NCI-H2171 treated with DMSO at 0.1 percent for 48 hours (cell line): ENCODE measurements at regions not wholly inside any gene's neighbourhood (a gene's known extent, or its start where the extent isn't known, plus 50 kb on each side); places are given as distances from the start of the nearest gene placed in this dataset.
A peak's percentile ranks its signal among the peaks of the same experiment; 100 is the strongest.
"Not testable (repeated sequence)": the region's sequence is repeated elsewhere in the genome, so short reads cannot be mapped to it uniquely, and the experiment has no call there.

Experiments used
- DNase-seq: peaks from one replicate; lab custom pipeline; 2025; lab: John Stamatoyannopoulos, UW

DNA sequence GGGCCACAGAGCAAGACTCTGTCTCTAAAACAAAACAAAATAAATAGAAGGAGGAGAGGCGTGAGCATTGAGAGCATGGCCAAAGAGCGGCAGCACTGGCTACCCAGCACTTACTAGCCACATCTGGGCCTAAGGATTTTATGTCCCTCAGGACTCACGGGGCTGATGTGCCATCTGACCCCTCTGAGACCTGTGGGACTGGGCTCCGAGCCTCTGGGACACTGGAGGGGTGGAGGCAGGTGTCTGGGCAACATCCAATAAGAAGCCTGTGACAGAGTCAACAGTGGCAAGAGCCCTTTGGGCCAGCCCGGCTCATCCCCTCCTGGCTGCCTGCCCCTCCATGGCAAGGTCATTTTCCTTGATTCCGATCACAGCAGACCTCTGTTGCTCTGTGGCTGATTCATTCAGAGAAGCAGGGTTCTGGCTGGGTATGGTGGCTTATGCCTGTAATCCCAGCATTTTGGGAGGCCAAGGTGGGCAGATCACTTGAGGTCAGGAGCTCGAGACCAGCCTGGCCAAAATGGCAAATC lies 60.7 kb downstream of the RRM2 start:
- no peak for DNase-seq

DNA sequence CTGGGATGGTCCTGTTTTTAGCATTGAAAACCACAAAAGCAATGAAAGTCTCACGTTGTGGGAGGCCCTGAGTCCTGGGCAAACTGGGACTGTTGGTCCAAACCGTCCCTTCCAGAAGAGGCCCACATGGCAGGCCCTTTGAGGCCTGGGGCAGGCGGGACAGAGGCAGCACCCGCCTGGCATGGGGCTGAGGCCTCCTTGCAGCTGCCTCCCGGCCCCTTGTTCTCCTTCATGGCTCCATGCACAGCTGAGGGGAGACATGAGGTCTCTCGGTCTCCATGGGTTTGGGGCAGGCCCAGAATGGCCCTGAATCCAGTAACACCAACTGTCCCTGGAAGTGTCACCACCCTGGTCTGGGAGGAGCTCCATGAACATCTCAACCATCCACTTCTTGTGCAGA lies 61.9 kb downstream of the RRM2 start:
- DNase-seq, result no peak

DNA sequence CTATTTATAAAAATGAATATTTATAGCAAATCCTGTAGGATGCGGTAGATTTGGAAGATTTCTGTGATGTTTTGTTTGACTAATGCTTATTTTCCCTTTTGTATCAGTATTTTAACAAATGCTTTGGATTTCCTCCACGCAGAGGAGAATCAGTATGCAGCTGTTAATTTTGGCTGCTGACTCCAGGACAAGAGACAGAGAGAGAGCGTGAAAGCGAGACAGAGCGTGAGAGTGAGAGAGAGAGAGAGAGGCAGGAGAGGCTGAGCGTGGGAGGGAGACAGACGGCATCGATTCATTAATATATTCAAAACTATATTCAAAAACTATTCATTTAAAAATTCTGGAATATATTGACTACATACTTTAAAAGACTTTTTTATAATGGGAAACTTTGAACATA lies 62.5 kb downstream of the RRM2 start:
- DNase-seq, result no peak

DNA sequence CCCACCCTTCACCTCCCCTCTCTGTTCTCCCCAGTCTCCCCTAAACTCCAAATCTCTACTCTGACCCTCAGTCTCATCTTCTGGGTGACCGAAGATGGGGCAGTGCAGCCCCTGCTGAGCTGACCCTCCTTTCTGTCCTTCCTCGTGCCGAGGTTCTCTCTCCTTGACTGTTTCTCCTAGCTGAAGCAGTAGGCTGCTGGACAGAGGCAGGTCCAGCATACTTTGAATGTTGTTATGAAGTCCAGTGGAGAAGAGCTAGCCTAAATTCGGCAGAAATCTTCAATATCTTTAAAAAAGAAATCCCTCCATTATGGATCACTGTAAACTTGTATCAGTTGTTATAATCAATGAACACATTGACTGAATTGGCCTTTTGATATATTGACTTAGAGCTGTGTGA lies 63.2 kb downstream of the RRM2 start:
- DNase-seq, result no peak

DNA sequence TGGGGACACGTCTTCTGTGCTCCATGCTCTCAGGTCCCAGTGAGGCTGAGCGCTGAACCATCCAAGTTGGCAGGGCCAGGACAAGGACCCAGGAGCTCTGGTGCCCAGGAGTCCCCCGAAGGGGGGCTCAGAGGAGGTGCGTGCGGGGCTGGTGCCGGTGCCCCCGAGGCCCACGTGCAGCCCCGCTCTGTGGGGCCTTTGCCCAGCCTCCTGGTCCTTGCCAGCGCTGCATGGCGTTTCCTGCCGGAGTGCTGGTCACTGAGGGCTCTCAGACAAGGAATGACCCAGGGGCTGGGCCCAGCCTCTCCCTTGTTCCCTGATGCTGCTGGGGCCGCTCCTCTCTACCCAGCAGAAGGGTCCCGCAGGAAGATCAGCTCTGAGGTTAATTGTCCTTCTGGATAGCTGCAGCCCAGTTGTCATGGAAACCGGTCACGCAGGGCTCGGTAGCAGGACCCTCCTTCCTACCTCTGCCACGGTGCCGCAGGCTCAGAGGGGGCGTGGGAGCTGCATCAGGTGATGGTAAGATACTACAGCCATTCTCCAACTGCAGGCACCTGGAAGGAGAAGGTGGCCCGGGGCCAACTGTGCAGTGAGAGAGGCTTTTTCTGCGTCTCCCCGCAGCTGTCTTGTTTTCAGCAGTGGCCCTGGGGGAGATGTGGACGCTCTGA lies 64.5 kb downstream of the RRM2 start:
- peak; percentile 18 for DNase-seq

DNA sequence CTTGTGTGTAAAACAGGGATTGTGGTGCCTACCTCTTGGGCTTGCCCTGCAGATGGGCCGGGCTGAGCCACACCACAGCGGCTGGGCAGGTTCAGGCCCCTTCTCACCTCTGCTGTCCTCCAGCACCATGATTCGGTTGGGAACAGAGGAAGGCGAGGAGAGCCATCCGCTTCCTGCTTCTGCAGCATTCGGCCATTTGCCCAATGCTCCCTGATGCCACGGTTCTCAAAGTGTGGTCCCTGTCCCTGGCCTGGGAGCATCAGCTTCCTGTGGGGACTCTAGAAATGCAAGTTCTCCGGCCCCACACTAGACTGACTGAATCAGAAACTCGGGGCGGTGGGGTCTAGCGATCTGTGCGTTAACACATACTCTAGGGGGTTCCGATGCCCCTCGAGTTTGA lies 65.1 kb downstream of the RRM2 start:
- no peak for DNase-seq

DNA sequence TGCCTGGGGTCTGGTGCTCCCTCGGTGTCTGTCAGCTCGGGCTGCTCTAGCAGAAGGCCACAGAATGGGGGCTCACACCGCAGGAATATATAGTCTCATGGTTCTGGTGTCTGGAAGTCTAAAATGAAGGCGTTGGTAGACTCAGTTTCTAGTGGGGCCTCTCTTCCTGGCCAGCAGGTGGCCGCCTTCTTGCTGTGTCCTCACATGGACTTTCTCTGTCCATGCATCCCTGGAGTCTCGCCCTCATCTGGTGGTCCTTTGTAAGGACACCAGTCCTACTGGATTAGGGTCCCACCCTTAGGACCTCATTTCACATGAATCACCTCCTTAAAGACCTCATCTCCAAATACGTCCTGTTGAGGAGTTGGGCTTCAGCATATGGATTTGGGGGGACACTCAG lies 65.7 kb downstream of the RRM2 start:
- no peak for DNase-seq

DNA sequence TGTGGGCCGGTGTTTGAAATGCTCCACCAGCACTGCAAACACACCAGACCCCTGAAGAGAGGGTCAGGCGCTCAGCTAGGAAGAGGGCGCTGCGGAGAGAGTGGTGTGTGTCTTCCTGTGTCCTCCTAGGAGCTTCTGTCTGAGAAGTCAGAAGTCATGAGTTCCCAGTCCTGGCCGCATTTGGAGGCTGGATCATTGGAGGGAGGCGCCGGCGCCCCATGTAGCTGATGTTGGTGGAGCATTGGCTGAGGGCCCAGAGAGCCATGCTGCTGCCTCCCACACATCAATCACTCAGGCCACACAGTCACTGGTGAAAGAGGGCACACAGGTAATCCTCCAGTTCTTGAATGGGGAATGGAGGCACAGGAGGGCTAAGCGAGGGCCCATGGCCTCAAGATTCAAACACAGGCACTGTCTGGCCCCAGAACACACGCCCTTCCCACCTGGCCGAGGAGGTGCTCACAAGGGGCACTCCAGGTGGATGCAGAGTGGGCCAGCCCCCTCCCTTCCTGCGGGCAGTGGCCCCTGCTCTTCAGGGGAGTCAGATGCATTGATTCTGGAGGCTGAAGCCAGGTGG lies 66.3 kb downstream of the RRM2 start:
- no peak for DNase-seq

DNA sequence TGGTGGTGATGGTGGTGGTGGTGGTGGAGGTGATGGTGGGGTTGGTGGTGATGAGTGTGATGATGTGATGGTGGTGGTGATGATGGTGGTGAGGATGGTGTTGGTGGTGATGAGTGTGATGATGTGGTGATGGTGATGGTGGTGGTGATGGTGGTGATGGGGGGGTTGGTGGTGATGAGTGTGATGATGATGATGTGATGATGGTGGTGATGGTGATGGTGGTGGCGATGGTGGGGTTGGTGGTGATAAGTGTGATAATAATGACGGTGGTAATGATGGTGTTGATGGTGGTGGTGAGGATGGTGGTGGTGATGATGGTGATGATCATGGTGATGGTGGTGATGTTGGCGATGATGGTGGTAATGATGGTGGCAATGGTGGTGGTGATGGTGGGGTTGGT lies 67.7 kb downstream of the RRM2 start:
- DNase-seq, result no peak

DNA sequence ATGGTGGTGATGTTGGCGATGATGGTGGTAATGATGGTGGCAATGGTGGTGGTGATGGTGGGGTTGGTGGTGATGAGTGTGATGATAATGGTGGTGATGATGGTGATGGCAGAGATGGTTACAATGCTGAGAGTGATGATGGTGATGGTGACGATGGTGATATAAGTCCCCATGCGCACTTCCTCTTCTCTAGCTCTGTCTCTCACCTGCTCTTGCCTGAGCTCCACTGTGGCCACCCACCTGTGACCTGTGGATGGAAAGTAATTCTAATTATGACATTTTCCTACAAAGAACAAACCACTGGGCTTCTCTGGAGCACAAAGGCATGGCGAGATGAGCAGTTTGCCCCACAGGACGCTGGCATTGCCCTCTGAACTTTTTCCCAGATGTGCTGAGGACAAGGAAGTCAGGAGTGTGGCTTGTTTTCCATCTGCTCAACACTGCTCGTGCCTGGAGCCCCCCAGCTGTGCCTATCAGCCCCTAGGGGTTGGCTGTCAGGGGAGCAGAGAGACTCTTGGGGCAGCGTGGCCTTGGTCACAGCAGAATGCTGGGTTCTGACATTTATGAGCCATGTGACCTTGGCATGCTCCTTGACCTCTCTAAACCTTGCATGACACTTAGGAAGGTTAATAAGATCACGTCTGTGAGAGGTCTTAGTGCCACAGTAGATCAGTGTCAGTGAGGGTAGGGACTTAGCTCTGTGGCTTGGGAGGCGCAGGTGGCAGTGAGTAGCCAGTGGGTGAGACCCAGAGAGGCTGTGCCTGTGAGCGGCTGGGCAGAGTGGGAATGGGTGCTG lies 68.4 kb downstream of the RRM2 start:
- no peak for DNase-seq

DNA sequence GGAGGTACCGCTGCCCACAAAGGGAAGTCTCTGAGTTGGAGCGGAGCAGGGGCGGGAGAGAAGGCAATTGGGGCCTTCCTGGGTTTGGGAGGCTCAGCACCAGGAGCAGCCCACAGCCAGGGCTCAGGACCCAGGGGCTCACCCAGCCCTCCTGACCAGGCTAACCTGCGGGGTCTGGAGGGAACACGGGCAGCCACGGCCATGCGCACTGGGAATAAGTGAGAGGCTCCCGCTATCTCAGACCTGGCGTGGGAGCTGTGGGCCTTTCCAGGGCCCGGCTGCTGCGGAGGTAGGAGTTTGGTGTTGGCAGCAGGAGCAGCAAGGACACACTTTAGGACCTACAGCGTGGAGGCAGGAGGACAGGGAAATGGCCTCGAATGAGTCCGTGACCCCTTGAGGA lies 69.0 kb downstream of the RRM2 start:
- DNase-seq, result no peak

DNA sequence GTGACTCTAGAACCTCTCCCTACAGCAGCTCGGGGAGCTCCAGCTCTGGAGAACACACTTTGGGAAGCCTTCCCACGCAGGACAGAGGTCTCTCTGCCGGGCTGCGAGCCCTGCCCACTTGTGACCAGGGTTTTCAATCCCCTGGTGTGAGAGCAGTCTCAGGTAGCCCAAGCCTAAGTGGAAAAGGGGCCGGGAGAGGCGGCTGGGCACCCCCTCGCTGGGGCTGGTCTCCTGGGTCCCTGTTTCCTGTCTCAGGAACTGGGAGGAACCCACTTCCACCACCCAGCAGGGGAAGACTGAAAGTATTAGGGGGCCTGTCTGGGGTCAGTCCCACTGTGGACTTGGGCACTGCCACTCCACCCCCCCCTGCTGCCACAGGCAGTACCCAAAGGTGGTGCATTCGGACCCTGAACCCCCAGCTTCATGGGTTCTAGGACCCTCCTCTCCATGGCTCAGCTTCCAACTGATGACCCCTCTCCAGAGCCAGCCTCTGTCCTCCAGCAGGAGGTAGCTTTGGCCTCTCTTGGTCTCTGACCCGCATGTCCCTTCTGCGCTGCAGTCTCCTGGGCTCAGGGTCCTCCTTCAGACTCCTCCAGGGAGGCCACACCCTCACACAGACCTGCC lies 70.0 kb downstream of the RRM2 start:
- no peak for DNase-seq

DNA sequence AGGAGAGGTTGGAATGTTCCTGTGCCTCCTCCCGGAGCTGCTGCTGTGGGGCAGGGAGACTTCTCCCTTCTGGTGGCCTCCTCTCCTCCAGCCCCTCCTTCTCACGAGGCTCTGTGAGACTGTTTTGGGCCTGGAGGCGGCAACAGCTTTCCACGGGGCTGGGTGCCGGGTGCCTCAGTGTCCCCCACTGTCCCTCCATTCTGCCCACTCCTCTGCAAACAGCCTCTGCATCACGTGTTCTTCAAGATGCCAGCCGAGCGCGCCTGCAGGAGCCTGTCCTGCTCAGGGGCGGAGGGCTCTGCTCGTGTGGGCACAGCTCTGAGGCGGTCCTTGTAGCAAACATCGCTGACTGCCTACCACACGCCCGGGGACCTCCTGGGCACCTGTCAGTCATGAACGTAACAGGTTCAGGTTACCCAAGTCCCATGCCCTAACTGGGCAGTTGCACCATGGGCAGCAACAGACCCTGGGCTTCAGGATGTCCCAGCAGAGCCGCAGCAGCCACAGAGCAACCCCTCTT lies 70.8 kb downstream of the RRM2 start:
- DNase-seq, result no peak

DNA sequence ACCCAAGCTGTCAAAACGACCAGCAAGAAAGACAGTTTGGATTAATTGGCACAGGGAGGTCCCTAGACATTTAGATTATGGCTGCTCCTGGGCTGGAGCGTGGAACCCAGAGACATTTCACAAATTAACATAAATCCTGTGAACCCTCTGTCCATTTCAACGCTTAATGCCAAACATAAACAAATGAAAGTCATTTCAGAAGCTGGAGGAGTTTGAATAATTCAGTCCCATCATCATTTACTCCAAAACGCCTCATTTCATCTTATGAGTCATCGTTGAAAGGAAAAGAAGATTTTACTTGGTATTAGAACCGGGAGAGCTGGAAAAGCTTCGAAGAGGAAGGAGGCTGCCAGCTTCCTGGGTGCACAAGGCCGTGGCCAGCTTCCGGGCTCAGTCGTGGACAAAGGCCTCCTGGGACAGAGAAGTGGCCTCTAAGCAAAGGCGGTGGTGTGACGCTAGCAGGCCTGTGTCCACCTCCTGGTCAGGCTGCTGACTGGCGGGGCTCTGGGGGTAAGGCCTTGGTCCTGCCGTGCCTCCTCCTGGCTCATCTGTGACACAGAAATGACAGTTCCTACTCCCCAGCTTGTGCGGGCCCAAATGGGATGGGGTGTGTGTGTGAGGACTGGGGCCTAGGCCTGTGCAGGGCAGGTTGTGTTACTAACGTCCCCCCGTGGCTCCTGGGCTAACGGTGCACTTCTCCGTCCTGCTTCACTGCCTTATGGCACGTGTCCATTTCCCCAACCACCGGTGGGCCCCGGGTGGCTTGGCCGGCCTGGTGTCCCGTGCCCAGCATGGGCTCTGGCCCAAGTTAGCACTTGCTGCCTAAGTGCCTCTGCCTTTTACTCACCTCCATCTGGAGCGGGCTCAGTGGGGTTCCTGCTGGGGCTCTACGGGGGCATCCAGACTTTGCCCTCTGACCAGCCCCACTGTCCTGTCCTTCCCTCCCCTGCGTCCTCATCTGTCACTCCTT lies 71.6 kb downstream of the RRM2 start:
- no peak for DNase-seq

DNA sequence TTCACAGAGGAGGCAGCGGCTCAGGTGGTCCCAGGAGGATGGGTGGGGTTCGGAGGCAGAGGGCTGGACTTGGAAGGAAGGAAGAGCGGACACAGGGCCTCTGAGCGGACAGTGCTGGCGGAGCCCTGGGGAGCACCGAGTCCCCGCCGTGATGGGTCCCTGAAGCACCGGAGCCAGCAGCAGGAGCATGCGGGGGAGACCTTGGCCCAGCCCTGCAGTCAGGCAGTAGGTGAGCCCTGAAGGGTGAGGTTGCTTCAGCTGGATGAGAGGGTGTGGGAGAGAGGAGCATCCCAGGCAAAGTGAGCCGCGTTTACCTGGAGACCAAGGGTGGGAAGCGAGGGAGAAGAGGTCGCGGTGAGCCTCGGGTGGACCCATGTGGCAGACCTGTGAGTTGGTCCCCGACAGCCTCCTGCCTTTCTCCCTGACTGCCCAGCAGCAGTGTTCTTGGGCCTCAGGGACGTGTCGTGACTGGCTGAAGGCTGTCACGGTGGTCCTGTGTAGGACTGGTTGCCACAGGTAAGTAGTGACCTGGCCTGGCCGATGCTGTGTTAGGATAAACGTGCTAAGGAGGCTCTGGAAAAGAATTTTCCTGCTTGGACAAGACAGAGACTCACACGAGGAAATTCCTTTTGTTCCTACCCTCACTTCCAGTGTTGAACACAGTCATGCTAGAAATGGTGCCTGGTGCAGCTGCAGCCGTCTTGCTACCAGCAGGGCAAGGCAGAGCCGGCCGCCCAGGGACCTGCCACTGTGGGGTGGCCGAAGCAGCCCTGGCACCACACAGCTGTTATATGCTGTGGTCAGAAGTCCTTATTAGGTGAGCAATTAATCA lies 73.0 kb downstream of the RRM2 start:
- no peak for DNase-seq

DNA sequence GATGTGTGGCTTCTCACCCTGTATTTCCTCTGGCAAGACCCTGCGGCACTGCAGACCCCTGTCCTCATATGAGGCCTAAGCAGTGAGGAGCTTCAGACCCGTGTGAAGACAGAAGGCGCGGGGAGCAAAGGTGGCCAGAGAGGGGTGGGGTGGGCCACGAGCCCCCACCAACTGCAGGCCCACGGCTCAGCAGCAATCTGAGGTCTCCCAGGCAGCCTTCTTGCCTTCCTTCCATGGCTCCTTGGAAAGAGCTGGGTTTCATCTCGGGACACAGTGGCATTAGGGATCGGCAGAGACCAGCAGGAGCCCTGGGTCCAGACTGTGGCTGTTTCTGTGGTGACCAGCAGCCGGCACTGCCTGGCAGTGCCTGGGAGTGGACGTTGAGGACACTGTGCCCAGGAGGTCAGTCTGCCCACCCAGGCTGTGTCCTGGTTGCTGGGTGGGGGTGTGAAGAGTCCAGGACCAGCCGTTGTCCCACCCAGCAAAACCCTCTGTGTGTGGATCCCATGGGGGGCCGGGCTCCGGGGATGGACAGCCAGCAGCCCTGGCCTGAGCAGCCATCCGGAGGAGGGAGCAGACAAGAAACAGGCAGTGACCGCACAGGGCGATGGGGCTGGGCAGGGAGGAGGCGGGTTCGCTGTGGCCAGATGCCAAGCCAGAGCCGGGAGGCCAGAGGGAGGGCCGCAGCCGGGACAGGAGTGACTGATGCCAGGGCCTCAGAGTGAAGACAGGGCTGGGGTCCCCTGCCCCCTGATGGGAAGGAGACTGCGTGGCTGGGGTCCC lies 73.8 kb downstream of the RRM2 start:
- DNase-seq, result no peak

DNA sequence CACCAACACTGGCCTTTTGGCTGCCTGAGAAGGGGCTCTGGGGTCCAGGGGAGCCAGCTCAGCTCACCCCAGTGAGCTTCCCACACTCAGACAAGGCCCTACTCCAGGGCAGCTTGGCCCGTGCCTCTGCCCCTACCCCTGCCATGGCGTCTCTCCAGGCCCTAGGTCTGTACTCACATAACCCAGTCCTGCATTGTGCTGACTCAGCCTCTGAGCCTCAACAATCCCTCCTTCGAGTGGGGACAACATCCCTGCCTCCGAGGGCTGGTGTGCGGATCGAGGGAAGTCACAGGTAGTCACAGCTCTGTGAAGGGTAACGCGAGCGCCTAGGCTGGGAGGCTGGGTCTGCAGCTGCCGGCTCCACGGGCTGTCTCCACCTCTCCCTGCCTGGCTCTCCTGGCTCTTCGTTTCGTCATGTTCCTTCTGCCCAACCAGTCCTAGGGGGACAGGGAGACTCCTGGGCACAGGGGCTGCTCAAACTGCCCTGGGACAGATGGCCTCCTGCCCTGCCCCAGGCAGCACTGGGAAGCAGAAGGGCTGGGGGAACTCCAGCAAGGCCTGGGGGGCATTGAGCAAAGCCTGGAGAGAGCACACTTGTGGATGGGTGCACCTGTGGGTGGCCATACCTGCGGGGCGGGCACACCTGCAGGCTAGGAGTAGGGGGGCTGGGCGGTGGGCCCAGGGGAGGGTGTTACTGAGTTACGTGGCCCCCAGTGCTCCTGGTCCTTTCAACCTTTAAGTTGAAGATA lies 74.6 kb downstream of the RRM2 start:
- DNase-seq, result no peak

DNA sequence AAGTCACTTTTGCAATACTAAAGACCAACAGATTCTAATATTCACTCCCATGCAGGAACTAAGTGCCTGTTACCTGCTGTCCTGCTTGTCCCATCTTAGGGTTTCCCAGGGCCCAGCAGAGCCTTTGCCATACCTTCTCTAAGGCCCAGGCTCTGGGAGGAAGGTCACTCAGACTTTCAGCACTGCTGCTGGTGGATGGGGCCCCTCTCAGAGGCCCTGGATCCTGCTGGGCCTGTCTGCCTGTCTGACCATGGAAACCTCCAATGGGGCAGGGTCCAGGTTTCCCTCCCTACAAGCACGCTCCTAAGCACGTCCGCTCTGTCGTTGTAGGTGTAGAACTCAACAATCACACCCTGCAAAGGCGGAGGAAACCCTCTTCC lies 75.1 kb downstream of the RRM2 start:
- no peak for DNase-seq

DNA sequence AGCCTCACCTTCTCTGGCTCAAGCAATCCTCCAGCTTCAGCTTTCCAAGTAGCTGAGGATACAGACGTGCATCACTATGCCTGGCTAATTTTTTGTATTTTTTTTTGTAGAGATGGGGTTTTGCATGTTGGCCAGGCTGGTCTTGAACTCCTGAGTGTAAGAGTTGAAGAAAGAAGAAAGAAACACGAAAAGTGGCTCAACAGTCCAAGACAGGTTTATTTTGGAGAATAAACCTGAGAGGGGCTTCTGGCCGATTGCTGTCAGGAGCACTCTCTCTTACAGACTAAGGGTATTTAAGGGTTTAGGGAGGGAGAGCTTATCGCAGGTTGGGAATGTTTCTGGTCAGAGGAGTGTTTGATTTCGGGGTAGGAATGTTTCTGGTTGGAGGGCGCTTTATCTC lies 75.9 kb downstream of the RRM2 start:
- not testable (repeated sequence) for DNase-seq
